DND-41 (cell line): ENCODE measurements at regions not wholly inside any gene's neighbourhood (a gene's known extent, or its start where the extent isn't known, plus 50 kb on each side); places are given as distances from the start of the nearest gene placed in this dataset.

Source experiments
- ATAC-seq: fragments of 200-7000 bp; cut with Tn5 transposase; 3 replicates; pipeline ENCODE4 v1.9.1; 2021; ENCODE audit warnings: low read depth; ENCODE audit not compliant: insufficient read depth
- DNase-seq: peaks from one replicate; pipeline ENCODE4 v3.0.0-alpha.2; 2020
- H2AFZ ChIP-seq: 2 replicates; pipeline ENCODE4 v1.6.0; 2012; ENCODE audit warnings: low read depth, low read length
- H3K27ac ChIP-seq: 2 replicates; pipeline ENCODE4 v1.5.1; 2012; ENCODE audit warnings: low read length, inconsistent platforms
- H3K27me3 ChIP-seq: fragments of 200-600 bp; sonication (generic); 2 replicates; pipeline ENCODE4 v1.6.0; 2012; ENCODE audit warnings: low read length, mild to moderate bottlenecking, inconsistent platforms; ENCODE audit not compliant: insufficient read depth, poor library complexity
- H3K36me3 ChIP-seq: 2 replicates; pipeline ENCODE4 v1.5.1; 2012; ENCODE audit warnings: low read length, inconsistent platforms; ENCODE audit not compliant: insufficient read depth
- H3K4me1 ChIP-seq: 2 replicates; pipeline ENCODE4 v1.5.1; 2012; ENCODE audit warnings: mild to moderate bottlenecking, low read length; ENCODE audit not compliant: insufficient read depth
- H3K4me2 ChIP-seq: 2 replicates; pipeline ENCODE4 v1.6.0; 2012; ENCODE audit warnings: mild to moderate bottlenecking, moderate library complexity, low read length, inconsistent platforms; ENCODE audit not compliant: insufficient read depth
- H3K4me3 ChIP-seq, 2 experiments: fragments of 200-600 bp in 1 of 2; shearing (Covaris generic) in 1 of 2; 2 replicates each; pipeline ENCODE4 v1.5.1; 2012 to 2016; ENCODE audit warnings: inconsistent platforms in 2 of 2, low read length in 2 of 2, mild to moderate bottlenecking in 2 of 2, low read depth in 1 of 2, moderate library complexity in 1 of 2
- H3K79me2 ChIP-seq: 2 replicates; pipeline ENCODE4 v1.6.0; 2012; ENCODE audit warnings: low read length, inconsistent platforms; ENCODE audit not compliant: insufficient read depth
- H3K9ac ChIP-seq: 2 replicates; pipeline ENCODE4 v1.6.0; 2012; ENCODE audit warnings: low read depth, mild to moderate bottlenecking, inconsistent platforms, low read length, moderate library complexity
- H3K9me3 ChIP-seq: 2 replicates; pipeline ENCODE4 v1.5.1; 2012; ENCODE audit warnings: low read length, moderate library complexity, mild to moderate bottlenecking, inconsistent platforms; ENCODE audit not compliant: insufficient read depth, severe bottlenecking
- H4K20me1 ChIP-seq: 2 replicates; pipeline ENCODE4 v1.6.0; 2012; ENCODE audit warnings: low read length; ENCODE audit not compliant: insufficient read depth
- EZH2 ChIP-seq: IDR thresholded peaks from 3 replicates; pipeline ENCODE4 v1.6.1; 2012; ENCODE audit warnings: borderline replicate concordance, low read depth, mild to moderate bottlenecking, moderate library complexity, low read length, inconsistent platforms; ENCODE audit not compliant: severe bottlenecking
- TF ChIP-seq, protein P1 (sequence below): IDR thresholded peaks from 2 replicates; pipeline ENCODE4 v1.5.1; 2012; ENCODE audit warnings: borderline replicate concordance, low read length, moderate library complexity, mild to moderate bottlenecking; ENCODE audit not compliant: poor library complexity, severe bottlenecking; ENCODE audit errors: extremely low read depth

DNA sequence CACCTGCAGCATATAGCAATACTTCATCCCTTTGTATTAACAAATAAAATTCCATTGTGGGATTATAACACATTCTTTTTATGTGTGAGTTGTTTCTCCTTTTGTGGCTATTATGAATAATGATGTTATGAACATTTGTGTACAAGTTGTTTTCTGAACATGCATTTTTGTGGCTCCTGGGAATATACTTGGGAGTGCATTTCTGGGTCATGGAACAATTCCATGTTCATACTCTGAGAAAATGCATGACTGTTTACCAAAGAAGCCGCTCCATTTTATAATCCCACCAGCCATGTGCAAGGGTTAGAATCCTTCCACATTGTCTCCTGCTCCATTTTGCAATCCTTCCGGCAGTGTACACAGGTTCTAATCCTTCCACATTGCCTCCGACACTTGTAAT, 713.8 kb downstream of the TBC1D22A start:
- ATAC-seq (no peak), DNase-seq (no peak)
- Histone ChIP-seq H2AFZ (no peak overlapping the region), H3K79me2 (no peaks in the 10 kb centered on the region), H4K20me1 (no peaks in the 10 kb centered on the region), H3K4me3 (no peak overlapping the region), H3K27ac (no peak overlapping the region), H3K9me3 (no peaks in the 10 kb centered on the region), H3K27me3 (no peaks in the 10 kb centered on the region), H3K4me1 (peaks cover 13% of the 10 kb centered on the region), H3K4me2 (no peak overlapping the region), H3K36me3 (no peaks in the 10 kb centered on the region), H3K9ac (no peak overlapping the region)
- no peak for TF ChIP-seq EZH2
- TF ChIP-seq, protein P1, sequence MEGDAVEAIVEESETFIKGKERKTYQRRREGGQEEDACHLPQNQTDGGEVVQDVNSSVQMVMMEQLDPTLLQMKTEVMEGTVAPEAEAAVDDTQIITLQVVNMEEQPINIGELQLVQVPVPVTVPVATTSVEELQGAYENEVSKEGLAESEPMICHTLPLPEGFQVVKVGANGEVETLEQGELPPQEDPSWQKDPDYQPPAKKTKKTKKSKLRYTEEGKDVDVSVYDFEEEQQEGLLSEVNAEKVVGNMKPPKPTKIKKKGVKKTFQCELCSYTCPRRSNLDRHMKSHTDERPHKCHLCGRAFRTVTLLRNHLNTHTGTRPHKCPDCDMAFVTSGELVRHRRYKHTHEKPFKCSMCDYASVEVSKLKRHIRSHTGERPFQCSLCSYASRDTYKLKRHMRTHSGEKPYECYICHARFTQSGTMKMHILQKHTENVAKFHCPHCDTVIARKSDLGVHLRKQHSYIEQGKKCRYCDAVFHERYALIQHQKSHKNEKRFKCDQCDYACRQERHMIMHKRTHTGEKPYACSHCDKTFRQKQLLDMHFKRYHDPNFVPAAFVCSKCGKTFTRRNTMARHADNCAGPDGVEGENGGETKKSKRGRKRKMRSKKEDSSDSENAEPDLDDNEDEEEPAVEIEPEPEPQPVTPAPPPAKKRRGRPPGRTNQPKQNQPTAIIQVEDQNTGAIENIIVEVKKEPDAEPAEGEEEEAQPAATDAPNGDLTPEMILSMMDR = no peak

DNA sequence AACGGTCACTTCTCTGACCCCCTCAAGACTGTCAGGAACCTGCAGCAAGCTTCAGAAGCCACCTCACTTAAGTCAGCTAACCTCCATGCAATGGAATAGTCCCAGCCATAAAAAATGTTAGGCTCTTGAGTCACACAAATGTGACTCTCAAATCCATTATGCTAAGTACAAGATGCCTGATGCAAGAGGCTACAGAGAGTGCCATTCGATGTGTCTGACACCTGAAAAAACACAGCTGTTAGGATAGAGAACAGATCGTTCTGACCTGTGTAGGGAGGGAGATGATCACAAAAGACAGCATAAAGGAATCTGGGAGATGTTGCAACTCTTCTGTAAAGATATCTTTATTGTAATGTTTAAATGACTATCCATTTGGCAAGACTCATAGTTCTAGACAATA, 712.4 kb downstream of the TBC1D22A start:
- DNase-seq = no peak
- H3K27me3 ChIP-seq = no peaks in the 10 kb centered on the region
- peak overlapping the region; percentile 64 for H3K4me2 ChIP-seq

DNA sequence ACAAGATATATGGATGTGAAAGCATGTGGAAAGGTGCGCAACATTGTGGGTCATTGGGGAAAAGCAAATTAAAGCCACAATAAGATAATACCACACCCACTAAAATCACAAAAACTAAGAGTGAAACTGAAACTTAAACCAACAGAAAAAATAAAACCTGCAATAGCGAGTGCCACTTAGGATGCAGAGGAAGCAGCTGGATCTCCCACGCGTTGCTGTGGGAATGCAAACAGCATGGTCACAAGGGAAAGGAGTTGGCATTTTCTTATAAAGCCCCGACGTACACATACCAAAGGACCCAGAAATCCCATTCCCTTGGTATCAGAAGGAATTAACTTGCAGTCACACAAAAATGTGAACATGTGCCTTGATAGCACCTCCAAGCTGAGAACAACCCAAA, 712.0 kb downstream of the TBC1D22A start:
- Histone ChIP-seq H3K27me3 (no peaks in the 10 kb centered on the region), H3K9ac (peak overlapping the region; percentile 13; the same call in 1 of the 2 replicates), H3K27ac (peak overlapping the region; percentile 62), H3K4me1 (peaks cover 13% of the 10 kb centered on the region), H3K9me3 (no peaks in the 10 kb centered on the region), H2AFZ (peak overlapping the region; percentile 65), H3K4me3 (peak overlapping the region in 1 of 2 experiments; percentile 39; a peak in 2 of 4 replicates), H3K4me2 (peak overlapping the region; percentile 64), H3K79me2 (no peaks in the 10 kb centered on the region), H3K36me3 (no peaks in the 10 kb centered on the region), H4K20me1 (no peaks in the 10 kb centered on the region)
- DNase-seq (peak; percentile 35), ATAC-seq (peak; percentile 58; the same call in 2 of the 3 replicates)
- TF ChIP-seq, protein P1 = no peak
- no peak for TF ChIP-seq EZH2

More for the DNA sequence above, 712.4 kb downstream of the TBC1D22A start:
- Histone ChIP-seq H4K20me1 (no peaks in the 10 kb centered on the region), H2AFZ (peak overlapping the region; percentile 65), H3K79me2 (no peaks in the 10 kb centered on the region), H3K9me3 (no peaks in the 10 kb centered on the region), H3K4me3 (peak overlapping the region in 1 of 2 experiments; percentile 39; a peak in 2 of 4 replicates), H3K27ac (peak overlapping the region; percentile 62), H3K4me1 (peaks cover 13% of the 10 kb centered on the region), H3K9ac (peak overlapping the region; percentile 13; the same call in 1 of the 2 replicates), H3K36me3 (no peaks in the 10 kb centered on the region)
- ATAC-seq = no peak
- no peak for TF ChIP-seq EZH2
- TF ChIP-seq, protein P1 = no peak

DNA sequence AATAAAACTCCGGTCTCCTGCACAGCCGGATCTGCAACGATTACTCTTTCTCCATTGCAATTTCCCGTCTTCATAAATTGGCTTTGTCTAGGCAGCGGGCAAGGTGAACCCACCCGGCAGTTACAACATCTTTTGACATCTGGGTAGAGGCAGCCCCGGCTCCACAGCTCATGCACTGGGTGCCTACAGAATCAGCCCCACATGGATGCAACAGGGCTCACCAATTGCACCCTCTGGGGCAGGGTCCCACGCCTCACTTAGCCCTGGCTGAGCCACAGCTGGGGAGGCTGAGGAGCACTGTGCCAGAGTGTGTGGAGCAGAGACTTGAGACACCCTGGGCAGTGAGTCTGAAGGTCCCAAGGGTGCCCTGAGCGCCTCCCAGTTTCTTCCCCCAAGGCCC, 710.2 kb downstream of the TBC1D22A start:
- Histone ChIP-seq H3K27ac (no peak overlapping the region), H3K9ac (no peak overlapping the region), H3K27me3 (no peaks in the 10 kb centered on the region), H3K4me2 (no peak overlapping the region), H3K4me3 (no peak overlapping the region), H3K36me3 (no peaks in the 10 kb centered on the region), H3K79me2 (no peaks in the 10 kb centered on the region), H3K4me1 (peaks cover 13% of the 10 kb centered on the region), H4K20me1 (no peaks in the 10 kb centered on the region), H2AFZ (no peak overlapping the region), H3K9me3 (no peaks in the 10 kb centered on the region)
- no peak for TF ChIP-seq EZH2
- TF ChIP-seq, protein P1 = no peak
- DNase-seq (no peak), ATAC-seq (no peak)
